ENCODE measurements at regions not wholly inside any gene's neighbourhood (a gene's known extent, or its start where the extent isn't known, plus 50 kb on each side); places are given as distances from the start of the nearest gene placed in this dataset.

- H3K9ac ChIP-seq (ENCODE audit: low read depth in 1 of 2, low read length in 2 of 2), result no peak overlapping the region
- DNase-seq (ENCODE audit: low spot score), result no peak
- WGBS, result 72% methylated on average over 1 of the region's 1 CpG
- H3K27me3 ChIP-seq (ENCODE audit: control insufficient read depth in 4 of 4, insufficient read depth in 4 of 4, low read length in 3 of 4), result no peaks in the 10 kb centered on the region
- no peaks in the 10 kb centered on the region for H3K4me1 ChIP-seq (ENCODE audit: control insufficient read depth in 4 of 4, insufficient read depth in 4 of 4, low read length in 3 of 4)
- no peaks in the 10 kb centered on the region for H3K9me3 ChIP-seq (ENCODE audit: control insufficient read depth in 4 of 4, low read length in 3 of 4)
- H3K4me3 ChIP-seq (ENCODE audit: low read depth in 1 of 3, low read length in 3 of 3), result no peak overlapping the region
- H3K36me3 ChIP-seq (ENCODE audit: control insufficient read depth in 4 of 4, insufficient read depth in 3 of 4, low read depth in 1 of 4, low read length in 3 of 4), result no peaks in the 10 kb centered on the region
- no peak overlapping the region for H3K27ac ChIP-seq (ENCODE audit: low read depth in 1 of 2, low read length in 2 of 2)
- TF ChIP-seq HNF4G (IDR thresholded peaks at IDR 0.05) (no peak), NR2F2 (IDR thresholded peaks at IDR 0.05) (no peak), FOXA1 (IDR thresholded peaks at IDR 0.05) (no peak), TAF1 (conservative IDR thresholded peaks at IDR 0.05) (no peak), FOXA2 (IDR thresholded peaks at IDR 0.05) (no peak)
Observed at GRCh38 chr9:102862478-102862877, 132.7 kb upstream of the CYLC2 start.

- no peaks in the 10 kb centered on the region for H3K36me3 ChIP-seq (ENCODE audit: control insufficient read depth in 4 of 4, insufficient read depth in 3 of 4, low read depth in 1 of 4, low read length in 3 of 4)
- TF ChIP-seq HNF4G (IDR thresholded peaks at IDR 0.05) (no peak), YY1 (IDR thresholded peaks at IDR 0.05) (no peak), HNF4A (conservative IDR thresholded peaks at IDR 0.05) (no peak), FOXA1 (IDR thresholded peaks at IDR 0.05) (no peak), MAX (IDR thresholded peaks at IDR 0.05) (no peak), TAF1 (conservative IDR thresholded peaks at IDR 0.05) (no peak), ZBTB33 (IDR thresholded peaks at IDR 0.05) (no peak), SP1 (IDR thresholded peaks at IDR 0.05) (no peak), RAD21 (IDR thresholded peaks at IDR 0.05) (no peak), GABPA (IDR thresholded peaks at IDR 0.05 in 1 of 2, conservative IDR thresholded peaks at IDR 0.05 in 1 of 2) (no peak), RXRA (IDR thresholded peaks at IDR 0.05) (no peak), CTCF (IDR thresholded peaks at IDR 0.05; ENCODE audit: low read depth, low read length, missing input control) (no peak), NR2F2 (IDR thresholded peaks at IDR 0.05) (no peak), EGR1 (IDR thresholded peaks at IDR 0.05; ENCODE audit: low read depth in 2 of 2) (no peak), FOXA2 (IDR thresholded peaks at IDR 0.05) (no peak), JUND (IDR thresholded peaks at IDR 0.05) (no peak)
- TF ChIP-seq, protein P1, sequence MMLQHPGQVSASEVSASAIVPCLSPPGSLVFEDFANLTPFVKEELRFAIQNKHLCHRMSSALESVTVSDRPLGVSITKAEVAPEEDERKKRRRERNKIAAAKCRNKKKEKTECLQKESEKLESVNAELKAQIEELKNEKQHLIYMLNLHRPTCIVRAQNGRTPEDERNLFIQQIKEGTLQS (IDR thresholded peaks at IDR 0.05), result no peak
- TF ChIP-seq, protein P2, sequence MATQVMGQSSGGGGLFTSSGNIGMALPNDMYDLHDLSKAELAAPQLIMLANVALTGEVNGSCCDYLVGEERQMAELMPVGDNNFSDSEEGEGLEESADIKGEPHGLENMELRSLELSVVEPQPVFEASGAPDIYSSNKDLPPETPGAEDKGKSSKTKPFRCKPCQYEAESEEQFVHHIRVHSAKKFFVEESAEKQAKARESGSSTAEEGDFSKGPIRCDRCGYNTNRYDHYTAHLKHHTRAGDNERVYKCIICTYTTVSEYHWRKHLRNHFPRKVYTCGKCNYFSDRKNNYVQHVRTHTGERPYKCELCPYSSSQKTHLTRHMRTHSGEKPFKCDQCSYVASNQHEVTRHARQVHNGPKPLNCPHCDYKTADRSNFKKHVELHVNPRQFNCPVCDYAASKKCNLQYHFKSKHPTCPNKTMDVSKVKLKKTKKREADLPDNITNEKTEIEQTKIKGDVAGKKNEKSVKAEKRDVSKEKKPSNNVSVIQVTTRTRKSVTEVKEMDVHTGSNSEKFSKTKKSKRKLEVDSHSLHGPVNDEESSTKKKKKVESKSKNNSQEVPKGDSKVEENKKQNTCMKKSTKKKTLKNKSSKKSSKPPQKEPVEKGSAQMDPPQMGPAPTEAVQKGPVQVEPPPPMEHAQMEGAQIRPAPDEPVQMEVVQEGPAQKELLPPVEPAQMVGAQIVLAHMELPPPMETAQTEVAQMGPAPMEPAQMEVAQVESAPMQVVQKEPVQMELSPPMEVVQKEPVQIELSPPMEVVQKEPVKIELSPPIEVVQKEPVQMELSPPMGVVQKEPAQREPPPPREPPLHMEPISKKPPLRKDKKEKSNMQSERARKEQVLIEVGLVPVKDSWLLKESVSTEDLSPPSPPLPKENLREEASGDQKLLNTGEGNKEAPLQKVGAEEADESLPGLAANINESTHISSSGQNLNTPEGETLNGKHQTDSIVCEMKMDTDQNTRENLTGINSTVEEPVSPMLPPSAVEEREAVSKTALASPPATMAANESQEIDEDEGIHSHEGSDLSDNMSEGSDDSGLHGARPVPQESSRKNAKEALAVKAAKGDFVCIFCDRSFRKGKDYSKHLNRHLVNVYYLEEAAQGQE (IDR thresholded peaks at IDR 0.05), result no peak
- no peak for DNase-seq (ENCODE audit: low spot score)
- 86% methylated on average over 2 of the region's 2 CpGs for WGBS
- H3K9me3 ChIP-seq (ENCODE audit: control insufficient read depth in 4 of 4, low read length in 3 of 4), result no peaks in the 10 kb centered on the region
- H3K27me3 ChIP-seq (ENCODE audit: control insufficient read depth in 4 of 4, insufficient read depth in 4 of 4, low read length in 3 of 4), result no peaks in the 10 kb centered on the region
- no peak overlapping the region for H3K27ac ChIP-seq (ENCODE audit: low read depth in 1 of 2, low read length in 2 of 2)
- no peaks in the 10 kb centered on the region for H3K4me1 ChIP-seq (ENCODE audit: control insufficient read depth in 4 of 4, insufficient read depth in 4 of 4, low read length in 3 of 4)
- H3K4me3 ChIP-seq (ENCODE audit: low read depth in 1 of 3, low read length in 3 of 3), result no peak overlapping the region
- no peak overlapping the region for H3K9ac ChIP-seq (ENCODE audit: low read depth in 1 of 2, low read length in 2 of 2)
Observed at GRCh38 chr9:102855641-102856040, 139.5 kb upstream of the CYLC2 start.

All from liver (tissue), 8 donors.